ENCODE measurements at regions not wholly inside any gene's neighbourhood (a gene's known extent, or its start where the extent isn't known, plus 50 kb on each side); places are given as distances from the start of the nearest gene placed in this dataset.
"Not testable (repeated sequence)": the region's sequence is repeated elsewhere in the genome, so short reads cannot be mapped to it uniquely, and the experiment has no call there.

DNA sequence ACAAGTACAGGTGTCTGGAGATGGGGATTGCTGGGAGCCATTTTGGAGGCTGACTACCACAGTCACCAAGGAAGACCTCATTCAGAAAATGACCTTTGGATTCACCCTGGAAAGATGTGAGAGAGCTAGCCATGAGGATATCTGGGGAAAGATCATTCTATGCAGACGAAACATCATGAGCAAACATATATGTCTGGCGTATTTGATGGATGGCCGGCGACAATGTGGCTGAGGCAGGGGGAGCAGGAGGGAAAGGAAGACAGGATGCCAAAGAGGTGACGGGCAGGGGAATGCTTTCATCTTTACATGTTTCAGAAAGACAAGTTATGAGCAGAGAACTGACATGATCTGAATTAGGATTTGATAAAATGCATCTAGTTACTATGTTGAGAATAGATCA lies 61.5 kb upstream of the SOX13 start:
- no peaks in the 10 kb centered on the region for H3K36me3 Mint-ChIP-seq
- DNase-seq, result no peak
- H3K9me3 Mint-ChIP-seq, result no peaks in the 10 kb centered on the region
- H3K27ac Mint-ChIP-seq, result no peak overlapping the region
- no peak overlapping the region for H3K4me3 Mint-ChIP-seq
- no peaks in the 10 kb centered on the region for H3K4me1 Mint-ChIP-seq
- peaks cover 0 to 16% (median 7%) of the 10 kb centered on the region in 3 donors for H3K27me3 Mint-ChIP-seq
- ATAC-seq (ENCODE audit: low read depth in 2 of 2), result no peak

DNA sequence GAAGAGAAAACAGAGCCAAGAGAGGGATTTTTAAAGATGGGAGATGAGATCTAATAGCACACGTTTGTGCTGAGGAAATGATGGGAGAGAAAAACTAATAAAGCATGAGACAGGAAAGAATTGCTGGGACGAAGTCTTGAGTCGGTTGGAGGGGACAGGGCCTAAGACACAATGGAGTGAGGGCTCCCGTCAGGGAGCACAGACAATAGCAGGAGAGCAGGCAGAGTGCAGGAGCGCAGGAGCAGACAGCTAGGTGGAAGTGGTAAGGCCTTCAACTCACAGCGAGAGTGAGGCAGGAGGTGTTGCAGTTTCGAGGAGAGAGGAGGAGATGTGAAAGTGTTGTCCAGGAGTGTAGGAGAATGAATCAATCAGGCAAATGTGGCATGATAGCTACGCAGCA lies 59.9 kb upstream of the SOX13 start:
- no peak for DNase-seq
- H3K4me3 Mint-ChIP-seq, result no peak overlapping the region
- H3K4me1 Mint-ChIP-seq, result no peaks in the 10 kb centered on the region

DNA sequence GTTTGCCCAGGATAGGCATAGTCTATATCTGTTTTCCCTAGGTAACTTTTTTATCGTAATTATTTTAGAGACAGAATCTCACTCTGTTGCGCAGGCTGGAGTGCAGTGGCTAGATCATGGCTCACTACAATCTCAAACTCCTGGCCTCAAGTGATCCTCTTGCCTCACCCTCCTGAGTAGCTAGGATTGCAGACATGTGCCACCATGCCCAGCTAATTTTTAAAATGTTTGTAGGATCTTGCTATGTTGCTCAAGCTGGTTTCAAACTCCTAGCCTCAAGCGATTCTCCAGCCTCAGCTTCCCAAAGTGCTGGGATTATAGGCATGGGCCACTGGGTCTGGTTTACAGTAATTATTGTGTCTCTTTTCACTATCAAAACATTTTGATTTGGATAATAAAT lies 58.6 kb upstream of the SOX13 start:
- H3K27me3 Mint-ChIP-seq, result no peaks in the 10 kb centered on the region
- H3K27ac Mint-ChIP-seq, result no peak overlapping the region

More for the DNA sequence above, 59.9 kb upstream of the SOX13 start:
- H3K27ac Mint-ChIP-seq, result no peak overlapping the region
- no peak for ATAC-seq (ENCODE audit: low read depth in 2 of 2)
- H3K27me3 Mint-ChIP-seq, result peaks cover 0 to 5% (median 3%) of the 10 kb centered on the region in 3 donors
- H3K36me3 Mint-ChIP-seq, result no peaks in the 10 kb centered on the region
- H3K9me3 Mint-ChIP-seq, result peaks cover 0 to 2% (median 0%) of the 10 kb centered on the region in 7 donors

GRCh38 chr1:204014961-204015360 lies 58.0 kb upstream of the SOX13 start:
- not testable (repeated sequence) for H3K36me3 Mint-ChIP-seq; ATAC-seq (ENCODE audit: low read depth in 2 of 2); H3K4me3 Mint-ChIP-seq; H3K9me3 Mint-ChIP-seq; H3K27me3 Mint-ChIP-seq; H3K4me1 Mint-ChIP-seq; DNase-seq; H3K27ac Mint-ChIP-seq

More for the DNA sequence above, 58.6 kb upstream of the SOX13 start:
- H3K36me3 Mint-ChIP-seq, result no peaks in the 10 kb centered on the region
- no peak overlapping the region for H3K4me3 Mint-ChIP-seq
- ATAC-seq (ENCODE audit: low read depth in 2 of 2) (no peak), DNase-seq (no peak)
- H3K4me1 Mint-ChIP-seq, result no peaks in the 10 kb centered on the region
- H3K9me3 Mint-ChIP-seq, result peaks cover 0 to 5% (median 3%) of the 10 kb centered on the region in 7 donors

GRCh38 chr1:204017032-204017431 lies 55.9 kb upstream of the SOX13 start:
- DNase-seq (no peak), ATAC-seq (ENCODE audit: low read depth in 2 of 2) (no peak)
- H3K27ac Mint-ChIP-seq, result no peak overlapping the region
- H3K4me1 Mint-ChIP-seq, result no peaks in the 10 kb centered on the region
- no peaks in the 10 kb centered on the region for H3K36me3 Mint-ChIP-seq
- H3K4me3 Mint-ChIP-seq, result no peak overlapping the region
- H3K9me3 Mint-ChIP-seq, result peaks cover 0 to 5% (median 3%) of the 10 kb centered on the region in 7 donors
- H3K27me3 Mint-ChIP-seq, result peaks cover 0 to 7% (median 6%) of the 10 kb centered on the region in 3 donors

DNA sequence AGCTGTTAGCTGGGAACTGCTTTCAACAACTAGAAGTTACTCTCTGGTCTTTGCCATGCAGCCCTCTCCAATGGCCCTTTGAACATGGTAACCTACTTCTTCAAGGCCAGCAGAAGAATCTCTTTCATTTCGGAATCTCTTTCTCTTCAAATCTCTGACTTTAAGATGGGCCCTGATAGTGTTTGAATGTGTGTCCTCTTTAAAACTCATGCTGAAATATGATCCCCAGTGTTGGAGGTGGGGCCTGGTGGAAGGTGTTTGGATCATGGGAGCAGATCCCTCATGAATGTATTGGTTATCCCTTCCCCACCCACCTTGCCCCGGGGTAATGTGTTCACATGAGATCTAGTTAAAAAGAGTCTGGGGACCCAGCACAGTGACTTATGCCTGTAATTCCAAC lies 54.5 kb upstream of the SOX13 start:
- no peaks in the 10 kb centered on the region for H3K4me1 Mint-ChIP-seq
- no peak overlapping the region for H3K27ac Mint-ChIP-seq
- H3K36me3 Mint-ChIP-seq, result no peaks in the 10 kb centered on the region
- H3K4me3 Mint-ChIP-seq, result no peak overlapping the region
- ATAC-seq (ENCODE audit: low read depth in 2 of 2) (no peak), DNase-seq (no peak)
- peaks cover 0 to 5% (median 3%) of the 10 kb centered on the region in 7 donors for H3K9me3 Mint-ChIP-seq
- H3K27me3 Mint-ChIP-seq, result peaks cover 0 to 13% (median 9%) of the 10 kb centered on the region in 3 donors
